Muscle of back (tissue), 3 donors: ENCODE measurements at regions not wholly inside any gene's neighbourhood (a gene's known extent, or its start where the extent isn't known, plus 50 kb on each side); places are given as distances from the start of the nearest gene placed in this dataset.

ENCODE experiments used
- DNase-seq, 3 donors: peaks; one replicate each; pipeline versions ENCODE4 v3.0.0 to v3.0.0-alpha.2; 2013

- DNase-seq: no peak
Observed at GRCh38 chr18:33957707-33958106, 267.0 kb downstream of the NOL4 start.

DNA sequence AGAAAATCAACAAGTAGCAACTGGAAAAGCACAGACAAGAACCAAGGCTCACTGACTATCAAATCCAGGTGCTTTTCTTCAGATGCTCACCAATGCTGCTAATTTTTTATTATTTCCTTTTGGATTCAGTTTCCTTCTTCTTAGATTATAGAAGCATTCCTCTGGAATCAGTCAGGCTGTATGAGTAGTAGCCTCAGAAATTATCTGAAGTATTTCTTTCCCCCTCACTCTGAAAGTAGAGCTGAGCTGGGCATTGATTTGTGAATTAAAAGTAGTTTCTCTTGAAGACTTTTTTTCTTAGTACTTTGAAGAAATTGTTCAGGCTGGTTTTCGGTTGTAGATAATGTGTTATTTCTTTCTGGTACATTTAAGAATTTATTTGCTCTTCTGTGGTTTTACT, 273.7 kb downstream of the NOL4 start:
- peak in 1 of 3 donors; percentile 10 for DNase-seq

- peak in 1 of 3 donors; percentile 13 for DNase-seq
Observed at GRCh38 chr18:33946336-33946735, 278.4 kb downstream of the NOL4 start.

DNA sequence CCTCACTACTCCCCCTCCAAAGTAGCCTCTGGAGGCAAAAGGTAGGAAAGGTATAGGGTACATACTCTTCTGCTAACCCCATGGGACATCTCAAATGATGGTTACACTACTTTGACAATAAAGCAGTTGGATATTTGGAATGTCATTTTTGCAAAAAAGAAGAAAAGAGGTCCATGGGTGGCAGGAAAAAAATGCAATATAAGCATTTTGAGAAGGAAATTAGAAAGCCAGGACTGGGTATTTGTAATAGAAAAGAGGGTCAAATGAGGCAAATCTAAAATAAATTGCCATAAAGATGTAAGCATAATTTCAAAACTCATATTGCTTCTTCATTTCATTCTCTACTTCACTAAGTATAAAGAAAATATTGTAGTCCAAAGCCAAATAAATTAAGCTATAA, 280.2 kb downstream of the NOL4 start:
- no peak for DNase-seq

- no peak for DNase-seq
Observed at GRCh38 chr18:33937270-33937816, 287.4 kb downstream of the NOL4 start.

GRCh38 chr18:33934258-33934657, 290.5 kb downstream of the NOL4 start:
- DNase-seq: no peak

- DNase-seq: peak in 2 of 3 donors; percentile 15 to 19
Observed at GRCh38 chr18:33928231-33928630, 296.5 kb downstream of the NOL4 start.

GRCh38 chr18:33924576-33924975, 300.1 kb downstream of the NOL4 start:
- DNase-seq: no peak

DNA sequence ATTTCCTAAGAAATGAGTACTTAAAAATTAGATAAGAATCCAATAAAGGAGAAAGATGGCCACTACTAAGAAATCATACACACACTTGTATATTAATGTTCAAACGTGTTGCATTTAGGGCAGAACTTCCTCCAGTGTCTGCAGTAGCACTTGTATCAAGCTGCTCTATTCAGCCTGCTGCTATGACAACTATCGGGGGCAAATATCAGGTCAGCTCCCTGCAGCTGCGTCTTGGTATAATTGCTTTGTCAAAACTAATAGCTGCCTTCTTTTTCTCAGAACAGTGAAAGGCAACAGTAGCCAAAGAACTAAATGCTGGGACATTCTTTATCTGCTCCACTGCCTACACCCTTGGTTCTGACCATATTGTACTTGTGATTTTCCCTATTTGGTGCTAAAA, 300.7 kb downstream of the NOL4 start:
- no peak for DNase-seq

DNA sequence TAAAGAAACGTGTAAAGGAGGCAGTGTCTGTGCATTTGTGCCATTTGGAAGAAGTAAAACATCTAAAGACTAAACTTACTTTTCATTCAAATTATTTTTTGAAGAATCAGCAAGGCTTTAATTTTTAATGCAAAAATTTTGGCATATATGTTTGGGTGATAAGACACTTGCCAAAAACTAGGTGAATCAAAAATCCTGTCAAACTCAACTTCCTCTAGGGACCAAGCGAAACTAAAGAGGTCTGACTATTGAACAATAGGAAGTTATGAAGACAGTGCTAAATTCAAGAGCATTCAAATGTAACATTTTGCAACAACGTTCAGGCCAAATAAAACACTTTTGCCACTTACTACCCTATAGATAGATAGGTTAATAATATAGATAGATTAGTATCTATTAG, 306.1 kb downstream of the NOL4 start:
- no peak for DNase-seq

- DNase-seq: no peak
Observed at GRCh38 chr18:33916200-33916599, 308.5 kb downstream of the NOL4 start.

- DNase-seq: no peak
Observed at GRCh38 chr18:33914399-33914798, 310.3 kb downstream of the NOL4 start.

DNA sequence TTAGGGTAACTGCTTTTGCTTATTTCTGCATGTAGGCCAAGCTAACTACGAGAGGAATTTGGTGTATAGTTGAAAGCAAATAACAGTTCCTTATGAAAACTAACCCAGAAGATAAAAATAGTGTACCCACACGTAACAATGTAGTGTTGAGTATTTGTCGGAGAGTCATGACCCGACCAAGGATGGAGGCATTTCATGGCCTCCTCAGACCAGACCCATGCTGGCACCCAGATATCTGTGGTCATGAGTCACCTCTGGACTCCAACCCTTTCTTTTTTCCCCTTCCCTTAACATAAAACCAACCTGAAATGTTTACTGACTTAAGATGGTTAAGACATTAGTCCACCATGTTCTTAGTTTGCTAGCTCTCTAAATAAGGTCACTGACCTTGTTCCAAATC, 318.7 kb downstream of the NOL4 start:
- no peak for DNase-seq

DNA sequence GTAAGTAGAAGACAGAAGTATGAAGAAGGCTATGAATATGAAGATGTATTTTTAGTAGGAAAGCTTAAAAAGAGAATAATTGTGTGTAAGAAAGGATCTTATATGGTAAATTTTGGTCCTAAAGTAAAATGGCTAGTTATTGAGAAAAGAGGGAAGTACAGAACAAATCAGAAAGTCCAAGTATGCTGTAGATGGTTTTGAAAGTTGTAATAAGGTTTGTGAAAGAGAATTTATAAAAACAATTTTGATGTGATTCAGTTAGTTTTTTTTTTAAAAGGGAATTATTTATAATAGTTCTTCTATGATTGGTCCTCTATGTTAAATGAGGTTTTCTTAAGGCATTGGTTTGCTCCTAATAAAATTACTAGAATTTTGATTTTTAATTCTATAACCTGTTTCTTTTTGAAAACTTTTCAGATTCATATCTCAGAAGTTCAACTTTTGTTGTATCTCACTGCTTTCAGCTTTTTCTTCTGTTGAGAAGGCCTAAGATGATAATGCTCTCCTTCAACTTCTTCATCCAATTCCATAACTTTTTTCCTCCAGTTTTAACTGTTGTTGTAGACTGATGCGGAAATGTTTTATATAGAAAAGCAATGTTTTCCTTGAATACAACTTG, 322.7 kb downstream of the NOL4 start:
- no peak for DNase-seq

- no peak for DNase-seq
Observed at GRCh38 chr18:33900638-33901037, 322.6 kb downstream of the ASXL3 start.

- no peak for DNase-seq
Observed at GRCh38 chr18:33898427-33898826, 320.4 kb downstream of the ASXL3 start.

DNA sequence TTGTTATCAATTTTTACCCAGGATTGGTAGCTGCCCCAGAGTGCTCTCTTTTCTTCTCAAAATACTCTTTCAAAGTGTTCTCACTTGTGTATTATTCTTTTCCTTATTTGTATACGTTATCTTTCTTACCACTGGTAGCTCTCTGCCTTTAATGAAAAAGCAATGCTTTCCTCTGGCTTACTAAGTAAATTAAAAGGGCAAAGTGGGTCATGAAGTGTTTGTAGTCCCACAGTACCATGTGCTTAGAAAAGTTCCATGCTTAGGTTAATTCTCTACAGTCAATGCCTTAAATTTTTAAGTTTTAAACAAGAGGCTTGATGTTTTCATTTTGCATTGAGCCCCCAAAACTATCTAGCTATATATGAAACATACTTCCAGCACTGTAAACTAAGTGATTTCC, 300.2 kb downstream of the ASXL3 start:
- DNase-seq: no peak

DNA sequence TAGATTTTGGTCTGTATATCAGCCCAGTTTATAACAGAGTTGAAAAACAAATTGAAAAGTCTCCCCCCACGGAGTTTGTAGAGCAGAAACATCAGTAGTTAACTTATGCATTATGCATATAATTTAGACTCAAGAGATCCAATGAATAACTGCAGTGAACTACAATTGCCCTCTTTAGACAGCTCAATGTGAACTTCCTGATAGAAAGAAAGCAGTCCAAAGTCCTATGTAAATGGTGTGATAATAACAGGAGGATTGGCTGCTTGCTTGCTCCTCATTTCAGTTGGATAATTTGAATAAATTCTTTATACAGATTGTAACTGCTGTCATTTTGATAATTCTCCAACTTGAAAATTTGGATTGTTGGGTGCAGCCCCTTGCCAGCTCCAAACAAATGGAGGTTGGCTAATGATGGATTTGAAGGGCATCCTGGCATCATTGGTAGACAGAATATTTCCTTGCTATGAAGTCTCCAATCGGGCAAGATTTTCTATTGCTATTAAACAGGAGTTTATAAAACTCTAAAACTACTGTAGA, 297.1 kb downstream of the ASXL3 start:
- no peak for DNase-seq

GRCh38 chr18:33873112-33873511, 295.1 kb downstream of the ASXL3 start:
- peak in 2 of 3 donors; percentile 10 to 37 for DNase-seq

DNA sequence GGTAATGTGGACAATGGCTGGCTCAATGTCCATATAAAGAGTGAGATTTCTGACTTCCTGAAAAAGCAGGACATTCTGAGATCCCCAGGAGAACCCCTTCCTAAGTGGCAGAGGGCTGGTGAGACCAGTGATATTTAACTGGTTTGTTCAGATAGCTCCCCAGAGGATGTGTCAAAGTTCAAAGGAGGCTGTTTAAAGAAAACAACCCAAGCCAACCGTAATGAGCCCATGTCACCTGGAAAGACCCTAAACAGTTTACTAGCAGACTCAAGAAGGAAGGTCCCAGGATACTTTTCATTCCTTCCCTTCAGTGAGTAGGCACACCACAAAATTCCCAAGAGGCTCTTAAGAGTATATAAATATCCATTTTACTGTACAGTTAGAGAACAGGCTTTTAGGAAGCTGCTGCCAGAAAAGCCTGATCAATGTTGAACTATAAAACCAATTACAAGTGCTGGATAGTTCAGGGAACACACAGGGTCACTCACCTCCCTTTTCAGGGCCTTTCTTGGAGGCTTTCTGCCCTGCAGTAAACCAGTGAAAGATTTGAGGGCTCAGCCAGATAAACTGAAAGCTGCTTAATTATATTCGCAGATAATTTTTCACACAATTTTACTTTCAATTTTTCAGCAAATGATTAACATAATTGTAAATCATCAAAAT, 293.5 kb downstream of the ASXL3 start:
- no peak for DNase-seq

GRCh38 chr18:33870059-33870458, 292.0 kb downstream of the ASXL3 start:
- peak; percentile 13 to 57 (median 26) for DNase-seq

DNA sequence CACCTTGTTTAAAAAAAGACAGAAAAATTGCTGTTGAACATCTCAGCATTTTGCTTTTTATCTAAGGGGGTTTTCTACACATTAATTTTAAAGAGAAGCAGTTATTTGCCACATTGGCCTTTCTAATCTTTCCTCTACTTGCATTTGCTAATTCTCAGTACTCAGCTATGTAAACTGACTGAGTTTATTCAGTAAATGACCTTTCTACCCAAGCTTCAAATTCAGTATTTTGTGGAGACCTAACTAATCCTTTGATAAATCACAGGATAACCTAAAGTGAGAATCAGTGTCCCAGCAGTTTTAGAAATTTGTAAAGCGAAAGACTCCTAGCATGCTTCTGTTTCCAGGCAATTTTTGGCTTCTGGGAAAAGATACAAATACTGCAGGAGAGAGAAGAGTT, 288.4 kb downstream of the ASXL3 start:
- no peak for DNase-seq

DNA sequence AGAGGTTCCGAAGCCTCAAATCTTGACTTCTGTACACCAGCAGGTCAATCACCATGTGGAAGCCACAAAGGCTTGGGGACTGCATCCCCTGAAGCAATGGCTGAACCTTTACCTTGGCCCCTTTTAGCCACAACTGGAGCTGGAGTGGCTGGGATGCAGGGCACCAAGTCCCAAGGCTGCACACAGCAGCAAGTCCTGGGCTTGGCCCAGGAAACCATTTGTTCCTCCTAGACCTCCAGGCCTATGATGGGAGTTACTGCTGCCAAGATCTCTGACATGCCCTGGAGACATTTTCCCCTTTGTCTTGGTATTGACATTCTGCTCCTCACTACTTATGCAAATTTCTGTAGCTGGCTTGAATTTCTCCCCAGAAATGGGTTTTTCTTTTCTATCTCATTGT, 285.9 kb downstream of the ASXL3 start:
- DNase-seq: no peak

DNA sequence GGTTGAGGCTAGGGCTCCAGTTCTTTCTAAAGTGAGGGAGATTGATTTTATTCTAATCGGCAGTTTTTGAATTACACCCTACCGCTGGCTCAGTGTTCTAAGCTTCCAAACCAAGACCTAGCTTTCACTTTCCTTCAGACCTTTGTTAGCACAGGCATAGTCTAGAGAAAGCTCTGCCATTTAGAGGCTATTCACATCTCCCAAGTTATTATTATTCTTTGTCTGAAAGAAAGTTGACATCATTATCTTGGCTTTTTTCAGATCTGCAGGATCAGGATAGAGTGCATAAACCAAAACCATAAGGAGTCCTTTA, 276.8 kb downstream of the ASXL3 start:
- DNase-seq: no peak
